ENCODE measurements at regions not wholly inside any gene's neighbourhood (a gene's known extent, or its start where the extent isn't known, plus 50 kb on each side); places are given as distances from the start of the nearest gene placed in this dataset.

DNA sequence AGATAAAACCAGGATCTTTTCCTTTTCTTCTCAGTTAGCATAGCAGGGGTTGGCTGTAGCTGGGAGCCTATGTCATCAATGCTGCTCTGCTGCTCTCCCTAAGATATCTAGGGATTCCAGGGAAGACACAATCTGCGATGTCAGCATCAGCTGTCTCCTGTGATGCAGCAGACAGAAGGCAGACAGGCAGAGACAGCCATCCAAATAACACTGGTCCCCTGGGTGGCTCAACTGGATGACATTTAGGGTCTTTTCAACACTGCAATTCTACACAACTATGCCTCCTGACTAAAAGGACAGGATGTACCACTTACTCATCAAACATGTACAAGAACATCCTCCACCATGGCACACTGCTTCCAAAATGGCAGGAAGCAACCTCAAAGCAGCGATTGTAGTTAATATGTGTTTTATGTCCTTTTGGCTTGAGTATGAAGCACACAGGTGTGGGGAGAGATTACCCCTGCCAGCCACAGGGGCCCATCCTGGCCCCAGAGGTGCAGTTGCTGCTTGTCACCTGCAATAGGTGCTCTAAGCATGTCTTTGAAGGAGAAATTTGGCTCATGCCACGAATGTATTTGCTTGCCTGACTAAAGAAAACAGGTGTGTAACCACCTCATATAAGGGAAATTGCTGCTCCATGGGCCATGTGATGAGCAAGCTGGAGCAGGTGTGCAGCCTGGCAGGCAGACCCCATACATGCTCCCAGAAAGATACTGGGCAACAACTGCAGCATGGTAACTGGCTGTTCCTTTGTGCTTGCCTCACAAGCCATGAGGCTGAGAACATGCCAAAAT is 357.8 kb downstream of the VPS13C start:
- TF ChIP-seq, protein P1, sequence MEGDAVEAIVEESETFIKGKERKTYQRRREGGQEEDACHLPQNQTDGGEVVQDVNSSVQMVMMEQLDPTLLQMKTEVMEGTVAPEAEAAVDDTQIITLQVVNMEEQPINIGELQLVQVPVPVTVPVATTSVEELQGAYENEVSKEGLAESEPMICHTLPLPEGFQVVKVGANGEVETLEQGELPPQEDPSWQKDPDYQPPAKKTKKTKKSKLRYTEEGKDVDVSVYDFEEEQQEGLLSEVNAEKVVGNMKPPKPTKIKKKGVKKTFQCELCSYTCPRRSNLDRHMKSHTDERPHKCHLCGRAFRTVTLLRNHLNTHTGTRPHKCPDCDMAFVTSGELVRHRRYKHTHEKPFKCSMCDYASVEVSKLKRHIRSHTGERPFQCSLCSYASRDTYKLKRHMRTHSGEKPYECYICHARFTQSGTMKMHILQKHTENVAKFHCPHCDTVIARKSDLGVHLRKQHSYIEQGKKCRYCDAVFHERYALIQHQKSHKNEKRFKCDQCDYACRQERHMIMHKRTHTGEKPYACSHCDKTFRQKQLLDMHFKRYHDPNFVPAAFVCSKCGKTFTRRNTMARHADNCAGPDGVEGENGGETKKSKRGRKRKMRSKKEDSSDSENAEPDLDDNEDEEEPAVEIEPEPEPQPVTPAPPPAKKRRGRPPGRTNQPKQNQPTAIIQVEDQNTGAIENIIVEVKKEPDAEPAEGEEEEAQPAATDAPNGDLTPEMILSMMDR (IDR thresholded peaks at IDR 0.05; ENCODE audit: insufficient read depth, low read depth, low read length, missing control alignments) = peak; percentile 44
- DNase-seq (ENCODE audit: low read depth) = peak; percentile 23
- no peak overlapping the region for H3K4me3 ChIP-seq (ENCODE audit: low read length)

DNA sequence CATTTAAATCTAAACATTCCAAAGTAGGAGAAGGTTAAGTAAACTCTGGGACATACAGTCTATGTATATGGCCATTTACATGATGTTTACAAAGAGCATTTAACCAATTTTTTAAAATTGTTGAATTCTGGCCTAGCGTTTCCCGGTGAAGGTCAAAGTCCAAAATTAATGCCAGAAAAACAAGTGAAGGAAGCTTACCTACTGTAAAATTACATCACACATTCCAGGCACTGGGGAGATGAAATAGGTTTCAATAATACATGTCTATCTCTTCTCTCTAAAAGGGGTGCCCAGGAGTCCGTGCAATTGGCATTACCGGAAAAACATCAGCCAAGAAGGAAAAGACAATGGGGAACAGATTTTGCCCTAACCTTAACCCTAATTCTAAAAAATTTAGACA is 358.8 kb downstream of the VPS13C start:
- TF ChIP-seq, protein P1 (IDR thresholded peaks at IDR 0.05; ENCODE audit: insufficient read depth, low read depth, low read length, missing control alignments) = no peak
- no peak for DNase-seq (ENCODE audit: low read depth)
- H3K4me3 ChIP-seq (ENCODE audit: low read length) = no peak overlapping the region

DNA sequence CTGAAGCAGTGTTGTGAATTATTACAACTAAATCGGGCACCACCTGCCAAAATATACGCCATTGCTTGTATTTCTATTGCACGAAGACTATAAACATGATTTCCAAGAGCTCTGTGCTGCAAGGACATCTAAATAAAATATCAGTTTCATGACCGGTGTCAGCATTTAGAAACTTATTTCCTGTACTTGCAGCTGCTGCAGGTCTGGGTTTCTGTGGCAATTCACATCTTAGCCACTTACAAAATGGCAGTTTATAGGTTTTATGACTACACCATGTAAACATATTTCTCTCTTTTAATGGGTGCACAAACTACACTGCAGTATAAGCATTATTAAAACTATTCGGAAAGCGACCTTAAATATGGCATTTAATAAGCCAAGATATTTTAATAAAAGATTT is 359.4 kb downstream of the VPS13C start:
- TF ChIP-seq, protein P1 (IDR thresholded peaks at IDR 0.05; ENCODE audit: insufficient read depth, low read depth, low read length, missing control alignments) = no peak
- H3K4me3 ChIP-seq (ENCODE audit: low read length) = no peak overlapping the region
- no peak for DNase-seq (ENCODE audit: low read depth)

DNA sequence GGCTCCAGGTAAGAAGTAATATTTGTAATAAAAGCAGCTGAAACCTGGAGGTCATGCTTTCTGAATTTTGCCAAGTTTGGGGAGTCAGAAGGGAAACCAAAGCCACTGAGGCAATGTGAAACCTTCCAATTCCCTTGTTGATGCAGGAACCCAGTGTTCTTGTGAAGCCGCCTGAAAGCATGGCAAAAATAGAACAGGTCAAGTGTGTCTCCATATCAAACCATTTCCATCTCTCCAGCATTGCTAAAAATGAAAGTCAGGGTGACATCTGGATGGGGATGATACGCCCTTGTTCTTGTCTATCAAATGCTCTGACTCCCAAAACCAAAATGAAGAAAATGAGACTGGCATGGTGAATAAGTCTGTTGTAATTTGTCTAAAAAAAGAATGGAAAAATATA is 362.5 kb downstream of the VPS13C start:
- TF ChIP-seq, protein P1 (IDR thresholded peaks at IDR 0.05; ENCODE audit: insufficient read depth, low read depth, low read length, missing control alignments) = no peak
- no peak overlapping the region for H3K4me3 ChIP-seq (ENCODE audit: low read length)
- no peak for DNase-seq (ENCODE audit: low read depth)

DNA sequence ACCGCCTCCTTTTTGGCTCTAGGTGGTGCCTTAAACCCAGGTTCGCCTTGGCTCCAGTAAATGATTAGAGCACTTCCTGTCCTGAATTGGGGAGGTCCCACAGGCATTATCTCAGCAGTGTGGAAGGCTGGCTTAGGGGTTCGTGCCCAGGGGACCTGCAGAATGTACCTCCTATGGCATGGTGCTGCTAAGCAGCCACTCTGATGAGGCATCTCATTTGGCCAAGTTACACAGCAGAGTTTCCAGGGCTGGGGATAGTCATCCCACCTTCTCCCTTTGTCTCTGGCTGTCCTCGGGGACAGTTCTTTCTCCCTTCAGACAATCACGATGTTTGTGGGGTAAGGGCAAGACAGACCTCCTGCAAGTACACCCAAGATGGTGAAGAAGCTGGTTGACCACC is 371.2 kb downstream of the VPS13C start:
- DNase-seq (ENCODE audit: low read depth) = no peak
- H3K4me3 ChIP-seq (ENCODE audit: low read length) = no peak overlapping the region
- TF ChIP-seq, protein P1 (IDR thresholded peaks at IDR 0.05; ENCODE audit: insufficient read depth, low read depth, low read length, missing control alignments) = no peak

DNA sequence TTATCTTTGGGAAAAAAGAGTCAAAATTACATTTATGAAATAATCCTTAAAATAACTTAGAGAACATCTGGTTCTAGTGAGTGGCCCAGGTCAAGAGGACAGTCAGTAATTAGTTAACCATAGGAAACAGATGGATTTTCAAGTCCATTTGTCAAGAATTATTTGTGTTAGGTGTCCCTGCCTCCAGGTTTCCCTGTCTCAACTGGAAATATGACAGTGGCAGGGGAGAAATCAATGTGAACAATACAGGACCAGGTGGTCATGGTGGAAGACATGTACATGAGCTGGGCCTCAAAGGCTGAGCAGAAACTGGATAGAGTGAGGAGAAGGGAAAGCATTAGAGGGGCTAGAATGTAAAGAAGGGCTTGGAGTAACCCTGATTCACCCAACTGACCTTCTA is 372.6 kb downstream of the VPS13C start:
- TF ChIP-seq, protein P1 (IDR thresholded peaks at IDR 0.05; ENCODE audit: insufficient read depth, low read depth, low read length, missing control alignments) = no peak
- DNase-seq (ENCODE audit: low read depth) = no peak
- no peak overlapping the region for H3K4me3 ChIP-seq (ENCODE audit: low read length)

DNA sequence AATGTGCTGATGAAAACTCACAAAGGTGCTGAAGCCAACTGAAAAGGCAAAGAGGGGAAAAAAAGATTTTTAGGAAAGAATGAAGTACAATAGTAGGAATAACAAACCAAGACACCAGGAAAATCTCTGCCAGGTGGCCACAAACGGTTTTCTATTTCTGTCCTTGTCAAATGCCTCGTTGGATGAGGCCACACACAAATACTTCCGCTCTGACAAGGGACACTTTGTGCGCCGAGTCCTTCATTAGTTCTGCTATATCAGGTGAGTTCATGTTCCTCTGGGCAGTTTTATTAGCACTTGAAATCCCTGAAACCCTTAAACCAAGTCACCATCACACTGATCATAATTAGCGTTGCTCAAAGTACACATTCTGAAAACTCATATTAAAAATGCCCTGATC is 373.1 kb downstream of the VPS13C start:
- no peak overlapping the region for H3K4me3 ChIP-seq (ENCODE audit: low read length)
- TF ChIP-seq, protein P1 (IDR thresholded peaks at IDR 0.05; ENCODE audit: insufficient read depth, low read depth, low read length, missing control alignments) = no peak
- DNase-seq (ENCODE audit: low read depth) = no peak

All from epithelial cell of esophagus (primary cell).